WI38 (cell line): ENCODE measurements at regions not wholly inside any gene's neighbourhood (a gene's known extent, or its start where the extent isn't known, plus 50 kb on each side); places are given as distances from the start of the nearest gene placed in this dataset.
"Not testable (repeated sequence)": the region's sequence is repeated elsewhere in the genome, so short reads cannot be mapped to it uniquely, and the experiment has no call there.

ENCODE experiments used
- H3K4me3 ChIP-seq: 2 replicates; pipeline ENCODE4 v1.5.1; 2011; ENCODE audit warnings: low read depth, mild to moderate bottlenecking, control low read depth, low read length
- CTCF ChIP-seq: IDR thresholded peaks from 2 replicates; pipeline ENCODE4 v1.5.1; 2012; ENCODE audit warnings: low read depth, mild to moderate bottlenecking, control low read depth, low read length

- TF ChIP-seq CTCF: no peak
These were observed 111.2 kb upstream of the ZFP64 start for GRCh38 chr20:52302736-52303135.

GRCh38 chr20:52302051-52302450 is 110.5 kb upstream of the ZFP64 start:
- not testable (repeated sequence) for H3K4me3 ChIP-seq

More at GRCh38 chr20:52302736-52303135, 111.2 kb upstream of the ZFP64 start:
- no peak overlapping the region for H3K4me3 ChIP-seq

GRCh38 chr20:52295556-52295955 is 104.0 kb upstream of the ZFP64 start:
- no peak overlapping the region for H3K4me3 ChIP-seq
- no peak for TF ChIP-seq CTCF

- H3K4me3 ChIP-seq: no peak overlapping the region
- TF ChIP-seq CTCF: no peak
These were observed 102.6 kb upstream of the ZFP64 start for GRCh38 chr20:52294106-52294628.

GRCh38 chr20:52291109-52291508 is 99.5 kb upstream of the ZFP64 start:
- no peak overlapping the region for H3K4me3 ChIP-seq
- no peak for TF ChIP-seq CTCF

- no peak for TF ChIP-seq CTCF
- no peak overlapping the region for H3K4me3 ChIP-seq
These were observed 99.0 kb upstream of the ZFP64 start for GRCh38 chr20:52290569-52290968.

GRCh38 chr20:52289956-52290565 is 98.5 kb upstream of the ZFP64 start:
- TF ChIP-seq CTCF: no peak
- H3K4me3 ChIP-seq: no peak overlapping the region

GRCh38 chr20:52280407-52280806 is 88.8 kb upstream of the ZFP64 start:
- H3K4me3 ChIP-seq: no peak overlapping the region
- TF ChIP-seq CTCF: no peak
